ENCODE measurements at regions not wholly inside any gene's neighbourhood (a gene's known extent, or its start where the extent isn't known, plus 50 kb on each side); places are given as distances from the start of the nearest gene placed in this dataset.

GRCh38 chr2:8548065-8548618 is 133.7 kb upstream of the ID2 start:
- H3K27ac Mint-ChIP-seq: peak overlapping the region; percentile 94
- Histone ChIP-seq H2AFZ (replicated peaks) (no peak overlapping the region), H3K27ac (no peak overlapping the region), H3K27me3 (no peaks in the 10 kb centered on the region), H3K9me3 (ENCODE audit: low read depth) (no peaks in the 10 kb centered on the region), H4K20me1 (ENCODE audit: low read depth) (no peaks in the 10 kb centered on the region), H3K4me2 (no peak overlapping the region), H3F3A (ENCODE audit: low read depth) (no peaks in the 10 kb centered on the region), H3K79me2 (ENCODE audit: low read depth) (no peaks in the 10 kb centered on the region), H3K36me3 (no peaks in the 10 kb centered on the region), H3K4me1 (no peaks in the 10 kb centered on the region), H3K4me3 (no peak overlapping the region), H3K9ac (no peak overlapping the region)
- no peak for DNase-seq (ENCODE audit: low spot score)
- H3K9me3 Mint-ChIP-seq: no peaks in the 10 kb centered on the region
- peaks cover 17% of the 10 kb centered on the region for H3K27me3 Mint-ChIP-seq (ENCODE audit: insufficient read depth, low read depth)
- peaks cover 1% of the 10 kb centered on the region for H3K36me3 Mint-ChIP-seq
- no peak for TF ChIP-seq CTCF (IDR thresholded peaks at IDR 0.05)
- no peak for TF ChIP-seq EZH2phosphoT487 (IDR thresholded peaks at IDR 0.05)
- no peak for TF ChIP-seq EZH2 (IDR thresholded peaks at IDR 0.05)
- H3K4me3 Mint-ChIP-seq: no peak overlapping the region
- peaks cover 46% of the 10 kb centered on the region for H3K4me1 Mint-ChIP-seq

- DNase-seq (ENCODE audit: low spot score): no peak
- no peaks in the 10 kb centered on the region for H3F3A ChIP-seq (ENCODE audit: low read depth)
- H3K4me3 ChIP-seq: no peak overlapping the region
- H3K9me3 Mint-ChIP-seq: no peaks in the 10 kb centered on the region
- no peaks in the 10 kb centered on the region for H3K9me3 ChIP-seq (ENCODE audit: low read depth)
- H3K9ac ChIP-seq: no peak overlapping the region
- H4K20me1 ChIP-seq (ENCODE audit: low read depth): no peaks in the 10 kb centered on the region
- TF ChIP-seq EZH2 (IDR thresholded peaks at IDR 0.05) (no peak), CTCF (IDR thresholded peaks at IDR 0.05) (no peak), EZH2phosphoT487 (IDR thresholded peaks at IDR 0.05) (no peak)
- no peaks in the 10 kb centered on the region for H3K36me3 ChIP-seq
- no peak overlapping the region for H2AFZ ChIP-seq (replicated peaks)
- H3K27me3 ChIP-seq: no peaks in the 10 kb centered on the region
- peaks cover 18% of the 10 kb centered on the region for H3K27me3 Mint-ChIP-seq (ENCODE audit: insufficient read depth, low read depth)
- H3K36me3 Mint-ChIP-seq: peaks cover 1% of the 10 kb centered on the region
- H3K27ac Mint-ChIP-seq: no peak overlapping the region
- H3K4me3 Mint-ChIP-seq: no peak overlapping the region
- H3K4me2 ChIP-seq: no peak overlapping the region
- peaks cover 40% of the 10 kb centered on the region for H3K4me1 Mint-ChIP-seq
- H3K27ac ChIP-seq: no peak overlapping the region
- no peaks in the 10 kb centered on the region for H3K79me2 ChIP-seq (ENCODE audit: low read depth)
- H3K4me1 ChIP-seq: no peaks in the 10 kb centered on the region
These were observed 133.2 kb upstream of the ID2 start for GRCh38 chr2:8548619-8549150.

- no peak for DNase-seq (ENCODE audit: low spot score)
- H3K27me3 ChIP-seq: no peaks in the 10 kb centered on the region
- H3K27ac ChIP-seq: no peak overlapping the region
- no peak overlapping the region for H3K4me3 ChIP-seq
- H3K9me3 Mint-ChIP-seq: no peaks in the 10 kb centered on the region
- no peak overlapping the region for H3K4me3 Mint-ChIP-seq
- H3K36me3 Mint-ChIP-seq: peaks cover 1% of the 10 kb centered on the region
- H4K20me1 ChIP-seq (ENCODE audit: low read depth): no peaks in the 10 kb centered on the region
- H3K79me2 ChIP-seq (ENCODE audit: low read depth): no peaks in the 10 kb centered on the region
- TF ChIP-seq EZH2 (IDR thresholded peaks at IDR 0.05): no peak
- TF ChIP-seq EZH2phosphoT487 (IDR thresholded peaks at IDR 0.05): no peak
- no peak for TF ChIP-seq CTCF (IDR thresholded peaks at IDR 0.05)
- no peaks in the 10 kb centered on the region for H3F3A ChIP-seq (ENCODE audit: low read depth)
- no peaks in the 10 kb centered on the region for H3K9me3 ChIP-seq (ENCODE audit: low read depth)
- H3K27ac Mint-ChIP-seq: peak overlapping the region; percentile 40
- H3K4me1 Mint-ChIP-seq: peaks cover 37% of the 10 kb centered on the region
- no peak overlapping the region for H3K4me2 ChIP-seq
- peaks cover 18% of the 10 kb centered on the region for H3K27me3 Mint-ChIP-seq (ENCODE audit: insufficient read depth, low read depth)
- no peaks in the 10 kb centered on the region for H3K4me1 ChIP-seq
- H3K36me3 ChIP-seq: no peaks in the 10 kb centered on the region
- no peak overlapping the region for H2AFZ ChIP-seq (replicated peaks)
- no peak overlapping the region for H3K9ac ChIP-seq
These were observed 132.5 kb upstream of the ID2 start for GRCh38 chr2:8549273-8549922.
